GM12878 (cell line): ENCODE measurements at regions not wholly inside any gene's neighbourhood (a gene's known extent, or its start where the extent isn't known, plus 50 kb on each side); places are given as distances from the start of the nearest gene placed in this dataset.

ENCODE experiments used
- ATAC-seq: fragments of 200-7000 bp; cut with Tn5 transposase; 3 replicates; pipeline ENCODE4 v1.9.1; 2020; ENCODE audit warnings: mild to moderate bottlenecking, moderate library complexity
- BruUV-seq: library from RNA; stranded (reverse); fragments of 400-500 nt; replicated peaks from 2 replicates; lab custom pipeline; 2021; lab: Mats Ljungman, UMichigan
- CTCF ChIA-PET: fragments of 300-600 bp; sonication (Branson Sonifier 250); formaldehyde crosslinking; extraction: SDS; loops from one replicate; lab custom pipeline; 2021; ENCODE audit warnings: inconsistent platforms; lab: Yijun Ruan, JAX
- POLR2A ChIA-PET: fragments of 350-600 bp; formaldehyde crosslinking; extraction: SDS; loops from one replicate; lab custom pipeline; 2021; ENCODE audit warnings: inconsistent platforms; lab: Charles Lee
- RAD21 ChIA-PET: fragments of 300-600 bp; sonication (Branson Sonifier 250); formaldehyde crosslinking; loops from one replicate; lab custom pipeline; 2023; ENCODE audit warnings: antibody characterized with exemption; ENCODE audit not compliant: unreplicated experiment; lab: Charles Lee
- SMC1A ChIA-PET: fragments of 300-600 bp; sonication (Branson Sonifier 250); formaldehyde crosslinking; loops from one replicate; lab custom pipeline; 2023; ENCODE audit not compliant: unreplicated experiment, uncharacterized antibody; lab: Charles Lee
- DNase-seq: peaks from one replicate; pipeline ENCODE4 v3.0.0-alpha.2; 2011; ENCODE audit warnings: low read depth, low spot score
- FAIRE-seq: peaks from 3 replicates; lab custom pipeline; 2011; peaks lifted over from hg19 to GRCh38; lab: Jason Lieb, UNC
- H2AFZ ChIP-seq: 2 replicates; pipeline ENCODE4 v1.6.0; 2011; ENCODE audit warnings: low read depth, low read length, control low read depth; ENCODE audit not compliant: control insufficient read depth
- H3K27ac ChIP-seq: 2 replicates; pipeline ENCODE4 v1.5.1; 2011; ENCODE audit warnings: control low read depth; ENCODE audit not compliant: control insufficient read depth, insufficient read depth
- H3K27me3 ChIP-seq, 2 experiments: replicated peaks in 1 of 2; 2 replicates each; pipeline versions ENCODE4 v1.6.0 to v1.6.1; 2011; ENCODE audit warnings: low read length in 1 of 2; ENCODE audit not compliant: control insufficient read depth in 2 of 2, insufficient read depth in 2 of 2
- H3K36me3 ChIP-seq, 2 experiments: 2 replicates each; pipeline ENCODE4 v1.5.1; 2011; ENCODE audit warnings: low read length in 1 of 2; ENCODE audit not compliant: control insufficient read depth in 2 of 2, insufficient read depth in 2 of 2
- H3K4me1 ChIP-seq: 2 replicates; pipeline ENCODE4 v1.6.1; 2011; ENCODE audit warnings: mild to moderate bottlenecking, low read length, moderate library complexity, mixed read lengths; ENCODE audit not compliant: control insufficient read depth, insufficient read depth
- H3K4me2 ChIP-seq: 2 replicates; pipeline ENCODE4 v1.6.0; 2011; ENCODE audit warnings: control low read depth; ENCODE audit not compliant: control insufficient read depth, insufficient read depth
- H3K4me3 ChIP-seq: fragments of 200-600 bp; sonication (generic); 2 replicates; pipeline ENCODE4 v1.5.1; 2016
- H3K79me2 ChIP-seq: 2 replicates; pipeline ENCODE4 v1.6.0; 2011; ENCODE audit warnings: low read length; ENCODE audit not compliant: control insufficient read depth, insufficient read depth
- H3K9ac ChIP-seq: 2 replicates; pipeline ENCODE4 v1.8.0; 2011; ENCODE audit warnings: low read length, control low read depth, mixed read lengths; ENCODE audit not compliant: control insufficient read depth, insufficient read depth
- H3K9me3 ChIP-seq: replicated peaks from 3 replicates; pipeline ENCODE4 v1.5.1; 2011; ENCODE audit warnings: mild to moderate bottlenecking, low read length; ENCODE audit not compliant: control insufficient read depth, insufficient read depth
- H4K20me1 ChIP-seq: 2 replicates; pipeline ENCODE4 v1.6.0; 2011; ENCODE audit not compliant: control insufficient read depth, insufficient read depth
- CBX3 ChIP-seq: fragments of 200-600 bp; sonication (generic); IDR thresholded peaks from 2 replicates; pipeline ENCODE4 v1.6.1; 2016; ENCODE audit warnings: low read depth, borderline replicate concordance
- ETV6 ChIP-seq, 2 experiments: fragments of 450-650 bp in 1 of 2; IDR thresholded peaks in 1 of 2; conservative IDR thresholded peaks in 1 of 2; 2 replicates each; pipeline ENCODE4 v1.6.1; 2014; ENCODE audit warnings: antibody characterized with exemption in 1 of 2, borderline replicate concordance in 1 of 2, low read depth in 1 of 2, mild to moderate bottlenecking in 1 of 2, moderate library complexity in 1 of 2
- MYB ChIP-seq: fragments of 150-350 bp; IDR thresholded peaks from 2 replicates; pipeline ENCODE4 v1.6.1; 2014; ENCODE audit warnings: mild to moderate bottlenecking, low read depth, low read length, borderline replicate concordance
- RELA ChIP-seq: fragments of 450-650 bp; IDR thresholded peaks from 2 replicates; pipeline ENCODE4 v1.8.0; 2014; ENCODE audit warnings: borderline replicate concordance; ENCODE audit not compliant: partially characterized antibody
- SMAD1 ChIP-seq: fragments of 450-650 bp; IDR thresholded peaks from 2 replicates; pipeline ENCODE4 v1.6.1; 2018; ENCODE audit warnings: mild to moderate bottlenecking, low read depth; ENCODE audit not compliant: partially characterized antibody
- SPI1 ChIP-seq: IDR thresholded peaks from 2 replicates; pipeline ENCODE4 v1.6.1; 2011; ENCODE audit warnings: low read depth, mild to moderate bottlenecking, low read length, moderate library complexity, borderline replicate concordance; ENCODE audit not compliant: insufficient read depth
- SREBF2 ChIP-seq: IDR thresholded peaks from 2 replicates; pipeline ENCODE4 v1.6.1; 2012; ENCODE audit warnings: mild to moderate bottlenecking, low read length
- SRF ChIP-seq, 2 experiments: IDR thresholded peaks; 2 replicates each; pipeline ENCODE4 v1.6.1; 2011; ENCODE audit warnings: low read depth in 2 of 2, low read length in 2 of 2, mild to moderate bottlenecking in 1 of 2, moderate library complexity in 1 of 2
- TCF12 ChIP-seq: IDR thresholded peaks from 2 replicates; pipeline ENCODE4 v1.6.1; 2011; ENCODE audit warnings: low read depth, mild to moderate bottlenecking, low read length
- USF1 ChIP-seq: IDR thresholded peaks from 2 replicates; pipeline ENCODE4 v1.6.1; 2011; ENCODE audit warnings: borderline replicate concordance, low read depth, mild to moderate bottlenecking, moderate library complexity, mixed read lengths, low read length; ENCODE audit not compliant: insufficient read depth; ENCODE audit errors: extremely low read length
- ZBTB11 ChIP-seq: fragments of 450-650 bp; formaldehyde crosslinking; IDR thresholded peaks from 2 replicates; pipeline ENCODE4 v1.5.0; 2022; ENCODE audit warnings: mild to moderate bottlenecking, missing genetic modification characterization
- WGBS: methylation state at CpG from one replicate; pipeline ENCODE4 v1.1.6; 2016; ENCODE audit warnings: low lambda C conversion rate; ENCODE audit not compliant: insufficient replicate concordance, insufficient coverage; ENCODE audit errors: missing lambda C conversion rate; 5-methylcytosine and 5-hydroxymethylcytosine counted together
- in situ Hi-C: fragments of 300-500 bp; cut with MboI; formaldehyde crosslinking; loops from 9 replicates; pipeline ENCODE4 v1.14.3; 2018; ENCODE audit warnings: mixed read lengths
- intact Hi-C: fragments of 100-400 bp; cut with micrococcal nuclease; formaldehyde crosslinking; loops from one replicate; pipeline ENCODE4 v1.14.2; 2022; ENCODE audit not compliant: unreplicated experiment
- TF ChIP-seq, protein P1 (sequence below): fragments of 450-650 bp; IDR thresholded peaks from 2 replicates; pipeline ENCODE4 v1.6.1; 2016; ENCODE audit warnings: mild to moderate bottlenecking

- Histone ChIP-seq H3K9ac (no peak overlapping the region), H3K9me3 (peaks cover 2% of the 10 kb centered on the region; the same call in 2 of the 3 replicates), H2AFZ (no peak overlapping the region), H3K27me3 (no peaks in the 10 kb centered on the region), H4K20me1 (no peaks in the 10 kb centered on the region), H3K4me2 (no peak overlapping the region), H3K79me2 (no peaks in the 10 kb centered on the region), H3K27ac (no peak overlapping the region), H3K4me1 (no peaks in the 10 kb centered on the region), H3K36me3 (no peaks in the 10 kb centered on the region), H3K4me3 (no peak overlapping the region)
- ATAC-seq (no peak), FAIRE-seq (no peak), DNase-seq (no peak)
- in situ Hi-C loops: no loop called here
- CTCF ChIA-PET: interaction anchor here (0.6 kb wide), 1 partner anchor 588 kb away, joined by 3 read pairs; no protein-coding TSS in a partner anchor
- RAD21 ChIA-PET: no interaction called here
- BruUV-seq: no TSS peak
- TF ChIP-seq SREBF2: no peak
- TF ChIP-seq MYB: no peak
- no peak for TF ChIP-seq SMAD1
- no peak for TF ChIP-seq ETV6 (conservative IDR thresholded peaks at IDR 0.05 in 1 of 2, IDR thresholded peaks at IDR 0.05 in 1 of 2; ENCODE audit: borderline replicate concordance in 1 of 2, low read depth in 1 of 2)
- TF ChIP-seq, protein P1, sequence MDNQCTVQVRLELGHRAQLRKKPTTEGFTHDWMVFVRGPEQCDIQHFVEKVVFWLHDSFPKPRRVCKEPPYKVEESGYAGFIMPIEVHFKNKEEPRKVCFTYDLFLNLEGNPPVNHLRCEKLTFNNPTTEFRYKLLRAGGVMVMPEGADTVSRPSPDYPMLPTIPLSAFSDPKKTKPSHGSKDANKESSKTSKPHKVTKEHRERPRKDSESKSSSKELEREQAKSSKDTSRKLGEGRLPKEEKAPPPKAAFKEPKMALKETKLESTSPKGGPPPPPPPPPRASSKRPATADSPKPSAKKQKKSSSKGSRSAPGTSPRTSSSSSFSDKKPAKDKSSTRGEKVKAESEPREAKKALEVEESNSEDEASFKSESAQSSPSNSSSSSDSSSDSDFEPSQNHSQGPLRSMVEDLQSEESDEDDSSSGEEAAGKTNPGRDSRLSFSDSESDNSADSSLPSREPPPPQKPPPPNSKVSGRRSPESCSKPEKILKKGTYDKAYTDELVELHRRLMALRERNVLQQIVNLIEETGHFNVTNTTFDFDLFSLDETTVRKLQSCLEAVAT: no peak
- no peak for TF ChIP-seq ZBTB11 (CRISPR knock-in tag)
- TF ChIP-seq TCF12: no peak
- TF ChIP-seq SRF (IDR thresholded peaks at IDR 0.05; ENCODE audit: low read depth in 2 of 2, low read length in 2 of 2): no peak
- TF ChIP-seq RELA: no peak
- TF ChIP-seq SPI1: no peak
- no peak for TF ChIP-seq CBX3
- no peak for TF ChIP-seq USF1
- 42% methylated on average over 1 of the region's 1 CpG for WGBS
- SMC1A ChIA-PET: interaction anchor here (0.6 to 1.1 kb wide), 2 partner anchors 25 to 1533 kb away, joined by 3 read pairs; no protein-coding TSS in a partner anchor
- POLR2A ChIA-PET: no interaction called here
- intact Hi-C loops: no loop called here
These were observed 89.7 kb downstream of the KBTBD8 start for GRCh38 chr3:67087788-67088187.
